IMR-90 (cell line): ENCODE measurements at regions not wholly inside any gene's neighbourhood (a gene's known extent, or its start where the extent isn't known, plus 50 kb on each side); places are given as distances from the start of the nearest gene placed in this dataset.

Experiments used
- ATAC-seq: fragments of 200-7000 bp; cut with Tn5 transposase; 2 replicates; pipeline ENCODE4 v1.9.1; 2020; ENCODE audit warnings: low read depth, mild to moderate bottlenecking, moderate library complexity
- BruUV-seq: library from RNA; stranded (reverse); fragments of 400-500 nt; replicated peaks from 2 replicates; lab custom pipeline; 2021; lab: Mats Ljungman, UMichigan
- CTCF ChIA-PET: fragments of 300-600 bp; formaldehyde crosslinking; extraction: SDS; loops from one replicate; lab custom pipeline; 2021; ENCODE audit warnings: antibody characterized with exemption; lab: Yijun Ruan, JAX
- POLR2A ChIA-PET: fragments of 300-600 bp; sonication (Branson Sonifier 250); formaldehyde crosslinking; loops from one replicate; lab custom pipeline; 2022; ENCODE audit warnings: antibody characterized with exemption; ENCODE audit not compliant: unreplicated experiment; lab: Charles Lee
- DNase-seq: peaks from one replicate; pipeline ENCODE4 v3.0.0; 2013
- H2AFZ ChIP-seq: replicated peaks from 2 replicates; pipeline ENCODE3; 2013; ENCODE audit warnings: low read length, mild to moderate bottlenecking; ENCODE audit not compliant: poor library complexity
- H2AK5ac ChIP-seq: 2 replicates; pipeline ENCODE4 v1.6.1; 2013; ENCODE audit warnings: low read depth, low read length, inconsistent platforms
- H2AK9ac ChIP-seq: replicated peaks from 2 replicates; pipeline ENCODE3; 2013; ENCODE audit warnings: mild to moderate bottlenecking, low read depth, low read length, moderate library complexity; ENCODE audit not compliant: poor library complexity
- H2BK120ac ChIP-seq: 2 replicates; pipeline ENCODE4 v1.6.1; 2013; ENCODE audit warnings: low read depth, low read length, inconsistent platforms
- H2BK15ac ChIP-seq: 3 replicates; pipeline ENCODE4 v1.6.1; 2013; ENCODE audit warnings: low read depth, low read length, inconsistent platforms
- H2BK20ac ChIP-seq: 2 replicates; pipeline ENCODE4 v1.6.1; 2013; ENCODE audit warnings: low read depth, mild to moderate bottlenecking, inconsistent platforms, low read length, moderate library complexity
- H2BK5ac ChIP-seq: 2 replicates; pipeline ENCODE4 v1.6.1; 2013; ENCODE audit warnings: mild to moderate bottlenecking, low read depth, low read length, inconsistent platforms; ENCODE audit not compliant: poor library complexity, severe bottlenecking
- H3K14ac ChIP-seq: replicated peaks from 2 replicates; pipeline ENCODE4 v1.6.1; 2013; ENCODE audit warnings: low read depth, low read length, inconsistent platforms
- H3K18ac ChIP-seq: 2 replicates; pipeline ENCODE4 v1.6.1; 2013; ENCODE audit warnings: low read depth, low read length, control low read depth
- H3K23ac ChIP-seq: 2 replicates; pipeline ENCODE4 v1.6.1; 2013; ENCODE audit warnings: low read depth, low read length, inconsistent platforms
- H3K27ac ChIP-seq: 2 replicates; pipeline ENCODE4 v1.5.1; 2013; ENCODE audit warnings: mild to moderate bottlenecking, control low read depth, low read length; ENCODE audit not compliant: insufficient read depth
- H3K27me3 ChIP-seq: 2 replicates; pipeline ENCODE4 v1.6.1; 2013; ENCODE audit warnings: low read length; ENCODE audit not compliant: control insufficient read depth, insufficient read depth
- H3K36me3 ChIP-seq: 2 replicates; pipeline ENCODE4 v1.6.1; 2013; ENCODE audit warnings: low read length, mixed read lengths; ENCODE audit not compliant: control insufficient read depth, insufficient read depth
- H3K4ac ChIP-seq: 2 replicates; pipeline ENCODE4 v1.6.1; 2013; ENCODE audit warnings: low read depth, low read length, inconsistent platforms
- H3K4me1 ChIP-seq: 2 replicates; pipeline ENCODE4 v1.6.1; 2013; ENCODE audit warnings: low read length, mixed read lengths; ENCODE audit not compliant: control insufficient read depth, insufficient read depth
- H3K4me2 ChIP-seq: 2 replicates; pipeline ENCODE4 v1.6.1; 2013; ENCODE audit warnings: low read depth, mild to moderate bottlenecking, control low read depth, low read length, moderate library complexity
- H3K4me3 ChIP-seq: 2 replicates; pipeline ENCODE4 v1.5.1; 2013; ENCODE audit warnings: low read depth, mild to moderate bottlenecking, control low read depth, low read length, moderate library complexity; ENCODE audit not compliant: insufficient read depth
- H3K56ac ChIP-seq: 2 replicates; pipeline ENCODE4 v1.6.1; 2013; ENCODE audit warnings: low read length, inconsistent platforms; ENCODE audit not compliant: insufficient read depth; ENCODE audit errors: extremely low read depth
- H3K79me1 ChIP-seq, 2 experiments: 2 replicates each; pipeline ENCODE4 v1.6.1; 2013; ENCODE audit warnings: low read length in 2 of 2, inconsistent platforms in 1 of 2, low read depth in 1 of 2
- H3K9ac ChIP-seq: 2 replicates; pipeline ENCODE4 v1.6.1; 2013; ENCODE audit warnings: low read depth, low read length, control low read depth
- H3K9me1 ChIP-seq: 2 replicates; pipeline ENCODE4 v1.6.1; 2013; ENCODE audit warnings: low read length, inconsistent platforms; ENCODE audit not compliant: insufficient read depth
- H3K9me3 ChIP-seq: 2 replicates; pipeline ENCODE4 v1.6.1; 2013; ENCODE audit warnings: low read length; ENCODE audit not compliant: control insufficient read depth, insufficient read depth
- H4K20me1 ChIP-seq: 2 replicates; pipeline ENCODE4 v1.6.1; 2013; ENCODE audit warnings: low read length, inconsistent platforms; ENCODE audit not compliant: insufficient read depth
- H4K5ac ChIP-seq: 2 replicates; pipeline ENCODE4 v1.6.1; 2013; ENCODE audit warnings: mild to moderate bottlenecking, low read depth, low read length, control low read depth
- H4K8ac ChIP-seq, 2 experiments: 2 replicates each; pipeline ENCODE4 v1.6.1; 2013; ENCODE audit warnings: low read depth in 2 of 2, low read length in 2 of 2, control low read depth in 1 of 2, inconsistent platforms in 1 of 2
- H4K91ac ChIP-seq: 2 replicates; pipeline ENCODE4 v1.6.1; 2013; ENCODE audit warnings: low read depth, low read length, inconsistent platforms; ENCODE audit not compliant: insufficient read depth
- BHLHE40 ChIP-seq: fragments of 150-350 bp; IDR thresholded peaks from 2 replicates; pipeline ENCODE4 v1.6.1; 2016; ENCODE audit warnings: mild to moderate bottlenecking, low read depth, low read length
- CTCF ChIP-seq: conservative IDR thresholded peaks from 2 replicates; pipeline ENCODE4 v1.5.1; 2012; ENCODE audit warnings: mild to moderate bottlenecking, low read depth, low read length, improper control_type of control experiment
- FOS ChIP-seq: fragments of 150-350 bp; IDR thresholded peaks from 2 replicates; pipeline ENCODE4 v1.6.1; 2016; ENCODE audit warnings: low read depth, low read length
- MAFK ChIP-seq: IDR thresholded peaks from 2 replicates; pipeline ENCODE4 v1.6.1; 2012; ENCODE audit warnings: low read depth, low read length, improper control_type of control experiment
- MXI1 ChIP-seq: IDR thresholded peaks from 2 replicates; pipeline ENCODE4 v1.6.1; 2012; ENCODE audit warnings: low read depth, mild to moderate bottlenecking, low read length, moderate library complexity, borderline replicate concordance
- NFE2L2 ChIP-seq: fragments of 150-350 bp; IDR thresholded peaks from 2 replicates; pipeline ENCODE4 v1.6.1; 2016; ENCODE audit warnings: low read depth, mild to moderate bottlenecking, low read length
- RCOR1 ChIP-seq: IDR thresholded peaks from 2 replicates; pipeline ENCODE4 v1.6.1; 2012; ENCODE audit warnings: mild to moderate bottlenecking, low read length, improper control_type of control experiment; ENCODE audit not compliant: insufficient replicate concordance
- RFX5 ChIP-seq: IDR thresholded peaks from 2 replicates; pipeline ENCODE4 v1.8.0; 2012; ENCODE audit warnings: low read depth, mild to moderate bottlenecking, low read length, moderate library complexity
- SMC3 ChIP-seq: fragments of 150-350 bp; IDR thresholded peaks from 2 replicates; pipeline ENCODE4 v1.6.1; 2016; ENCODE audit warnings: low read depth, mild to moderate bottlenecking, antibody characterized with exemption, low read length, moderate library complexity
- WGBS, 2 experiments: methylation state at CpG; one replicate each; pipeline versions ENCODE4 v1.1.5 to v1.1.7; 2013; ENCODE audit warnings: missing lambda C conversion rate in 2 of 2; ENCODE audit not compliant: insufficient read length in 1 of 2; ENCODE audit errors: extremely low coverage in 2 of 2; 5-methylcytosine and 5-hydroxymethylcytosine counted together
- dilution Hi-C: fragments of 300-500 bp; cut with HindIII; formaldehyde crosslinking; loops from one replicate; pipeline ENCODE4 v1.14.3; 2018; ENCODE audit warnings: low sequenced_read_pairs; ENCODE audit not compliant: unreplicated experiment
- in situ Hi-C: fragments of 300-500 bp; cut with MboI; formaldehyde crosslinking; loops from 3 replicates; pipeline ENCODE4 v1.14.3; 2019; ENCODE audit warnings: low sequenced_read_pairs, inconsistent platforms, mixed read lengths
- intact Hi-C: fragments of 100-400 bp; cut with micrococcal nuclease; formaldehyde crosslinking; loops from 2 replicates; pipeline ENCODE4 v1.10.0; 2022
- TF ChIP-seq, protein P1 (sequence below): fragments of 150-350 bp; IDR thresholded peaks from 2 replicates; pipeline ENCODE4 v1.6.1; 2016; ENCODE audit warnings: low read depth, mild to moderate bottlenecking, low read length, moderate library complexity, borderline replicate concordance

DNA sequence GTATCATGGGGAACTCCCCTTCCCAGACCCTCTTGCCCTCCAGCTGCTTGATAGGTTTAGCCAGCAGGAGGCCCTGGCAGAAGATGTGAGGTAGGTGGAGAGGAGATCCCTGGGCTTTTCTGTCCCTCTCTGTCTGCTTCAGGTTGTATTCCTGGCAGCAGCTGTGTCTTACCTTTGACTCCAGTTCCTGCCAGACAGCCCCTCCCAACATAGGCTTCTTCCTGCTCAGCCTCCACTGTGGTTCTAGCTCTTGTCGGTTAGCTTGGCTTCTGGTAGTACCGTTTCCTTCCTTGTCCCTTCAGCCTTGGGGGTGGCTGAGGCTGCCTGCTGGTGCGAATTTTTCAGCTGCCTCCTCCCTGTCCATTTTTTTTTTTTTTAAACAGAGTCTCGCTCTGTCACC is 215.7 kb upstream of the CRY1 start:
- H3K27ac ChIP-seq, result no peak overlapping the region
- intact Hi-C loops, result no loop called here

More for the DNA sequence above, 215.7 kb upstream of the CRY1 start:
- Histone ChIP-seq H2BK15ac (no peak overlapping the region), H2BK5ac (no peak overlapping the region), H3K4me1 (no peaks in the 10 kb centered on the region), H2BK120ac (no peak overlapping the region), H3K4me2 (no peak overlapping the region), H3K36me3 (no peaks in the 10 kb centered on the region), H3K27me3 (peaks cover 34% of the 10 kb centered on the region), H3K4me3 (no peak overlapping the region), H3K9ac (no peak overlapping the region), H4K8ac (no peak overlapping the region), H3K79me1 (no peaks in the 10 kb centered on the region), H4K5ac (no peak overlapping the region), H2AFZ (no peak overlapping the region), H3K9me1 (no peaks in the 10 kb centered on the region), H4K20me1 (no peaks in the 10 kb centered on the region), H2AK5ac (no peak overlapping the region), H3K9me3 (no peaks in the 10 kb centered on the region), H2BK20ac (no peak overlapping the region), H3K4ac (no peak overlapping the region), H3K18ac (no peak overlapping the region), H3K23ac (no peak overlapping the region), H3K56ac (no peak overlapping the region), H3K14ac (no peak overlapping the region), H4K91ac (no peak overlapping the region), H2AK9ac (no peak overlapping the region)
- no TSS peak for BruUV-seq
- dilution Hi-C loops (no loop called here), in situ Hi-C loops (no loop called here)
- ChIA-PET CTCF (no interaction called here), POLR2A (no interaction called here)
- ATAC-seq (no peak), DNase-seq (no peak)
- WGBS, 2 experiments, result 60% methylated on average over 1 of the region's 4 CpGs; no CpG with 5 or more reads in 1 of the 2 experiments
- TF ChIP-seq SMC3, result no peak
- no peak for TF ChIP-seq MAFK
- TF ChIP-seq RFX5, result no peak
- no peak for TF ChIP-seq FOS
- no peak for TF ChIP-seq MXI1
- no peak for TF ChIP-seq CTCF
- no peak for TF ChIP-seq RCOR1
- no peak for TF ChIP-seq BHLHE40
- no peak for TF ChIP-seq NFE2L2
- TF ChIP-seq, protein P1, sequence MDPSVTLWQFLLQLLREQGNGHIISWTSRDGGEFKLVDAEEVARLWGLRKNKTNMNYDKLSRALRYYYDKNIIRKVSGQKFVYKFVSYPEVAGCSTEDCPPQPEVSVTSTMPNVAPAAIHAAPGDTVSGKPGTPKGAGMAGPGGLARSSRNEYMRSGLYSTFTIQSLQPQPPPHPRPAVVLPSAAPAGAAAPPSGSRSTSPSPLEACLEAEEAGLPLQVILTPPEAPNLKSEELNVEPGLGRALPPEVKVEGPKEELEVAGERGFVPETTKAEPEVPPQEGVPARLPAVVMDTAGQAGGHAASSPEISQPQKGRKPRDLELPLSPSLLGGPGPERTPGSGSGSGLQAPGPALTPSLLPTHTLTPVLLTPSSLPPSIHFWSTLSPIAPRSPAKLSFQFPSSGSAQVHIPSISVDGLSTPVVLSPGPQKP, result no peak
